Caco-2 (cell line): ENCODE measurements at regions not wholly inside any gene's neighbourhood (a gene's known extent, or its start where the extent isn't known, plus 50 kb on each side); places are given as distances from the start of the nearest gene placed in this dataset.

ENCODE experiments used
- BruUV-seq: library from RNA; stranded (reverse); fragments of 400-500 nt; replicated peaks from 2 replicates; lab custom pipeline; 2021; lab: Mats Ljungman, UMichigan
- CTCF ChIA-PET: fragments of 300-600 bp; sonication (Branson Sonifier 250); formaldehyde crosslinking; loops from one replicate; lab custom pipeline; 2022; ENCODE audit warnings: antibody characterized with exemption; lab: Charles Lee
- POLR2A ChIA-PET: fragments of 300-600 bp; sonication (Branson Sonifier 250); formaldehyde crosslinking; loops from one replicate; lab custom pipeline; 2022; ENCODE audit warnings: antibody characterized with exemption; lab: Charles Lee
- DNase-seq, 2 experiments: peaks; one replicate each; pipeline versions ENCODE4 v3.0.0 to v3.0.0-alpha.2; 2020 to 2022
- H3K27me3 ChIP-seq: replicated peaks from 2 replicates; pipeline ENCODE4 v1.6.0; 2011; ENCODE audit warnings: low read length; ENCODE audit not compliant: control insufficient read depth, insufficient read depth
- H3K36me3 ChIP-seq: 2 replicates; pipeline ENCODE4 v1.5.1; 2011; ENCODE audit warnings: low read length; ENCODE audit not compliant: control insufficient read depth, insufficient read depth
- H3K4me1 ChIP-seq: fragments of 250-450 bp; sonication (Bioruptor Pico); 2 replicates; pipeline ENCODE4 v1.5.1; 2020; ENCODE audit warnings: mild to moderate bottlenecking
- H3K4me3 ChIP-seq: 2 replicates; pipeline ENCODE4 v1.5.1; 2011; ENCODE audit warnings: low read depth, mild to moderate bottlenecking, control low read depth, low read length
- H3K9me3 ChIP-seq: fragments of 250-450 bp; sonication (Bioruptor Pico); 2 replicates; pipeline ENCODE4 v1.5.1; 2020; ENCODE audit warnings: mild to moderate bottlenecking, moderate library complexity
- H3K27ac Mint-ChIP-seq: one replicate; pipeline ENCODE4 v1.8.0; 2022; ENCODE audit warnings: mixed read lengths; ENCODE audit not compliant: unreplicated experiment
- H3K27me3 Mint-ChIP-seq: one replicate; pipeline ENCODE4 v1.8.0; 2022; ENCODE audit warnings: mixed read lengths; ENCODE audit not compliant: insufficient read depth, unreplicated experiment
- H3K36me3 Mint-ChIP-seq: one replicate; pipeline ENCODE4 v1.8.0; 2022; ENCODE audit warnings: mild to moderate bottlenecking, mixed read lengths; ENCODE audit not compliant: insufficient read depth, unreplicated experiment
- H3K4me1 Mint-ChIP-seq: one replicate; pipeline ENCODE4 v1.8.0; 2022; ENCODE audit warnings: low read depth, mixed read lengths; ENCODE audit not compliant: unreplicated experiment
- H3K4me3 Mint-ChIP-seq: one replicate; pipeline ENCODE4 v1.8.0; 2022; ENCODE audit warnings: mild to moderate bottlenecking, moderate library complexity, mixed read lengths; ENCODE audit not compliant: unreplicated experiment
- H3K9me3 Mint-ChIP-seq: one replicate; pipeline ENCODE4 v1.8.0; 2022; ENCODE audit warnings: mixed read lengths; ENCODE audit not compliant: unreplicated experiment
- CTCF ChIP-seq, 2 experiments: fragments of 200-600 bp in 1 of 2; IDR thresholded peaks; 1 replicate in 1 of 2; 2 replicates in 1 of 2; pipeline versions ENCODE4 v1.5.1 to v1.8.0; 2011 to 2022; ENCODE audit warnings: antibody characterized with exemption in 1 of 2, control low read depth in 1 of 2, inconsistent platforms in 1 of 2, low read depth in 1 of 2, low read length in 1 of 2, mild to moderate bottlenecking in 1 of 2, moderate library complexity in 1 of 2; ENCODE audit not compliant: insufficient read depth in 1 of 2, severe bottlenecking in 1 of 2, unreplicated experiment in 1 of 2
- intact Hi-C: fragments of 100-400 bp; cut with micrococcal nuclease; formaldehyde crosslinking; loops from one replicate; pipeline ENCODE4 v1.10.0; 2022; ENCODE audit not compliant: unreplicated experiment

DNA sequence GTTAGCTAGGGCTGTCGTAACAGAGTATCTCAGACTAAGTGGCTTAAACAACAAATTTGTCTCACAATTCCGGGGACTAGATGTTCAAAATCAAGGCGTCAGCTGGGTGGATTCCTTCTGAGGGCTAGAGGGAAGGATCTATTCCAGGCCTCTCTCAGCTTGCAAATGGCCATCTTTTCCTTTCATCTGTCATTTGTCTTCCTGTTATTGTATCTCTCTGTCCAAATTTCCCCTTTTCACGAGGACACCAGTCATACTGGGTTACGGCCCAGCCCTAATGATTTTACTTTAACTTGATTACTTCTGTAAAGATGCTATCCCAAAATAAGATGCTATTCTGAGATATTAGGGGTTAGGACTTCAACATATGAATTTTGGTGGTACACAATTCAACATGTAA, 119.0 kb upstream of the CPSF6 start:
- H3K9me3 ChIP-seq, result no peaks in the 10 kb centered on the region
- no peaks in the 10 kb centered on the region for H3K4me1 Mint-ChIP-seq
- H3K4me3 Mint-ChIP-seq, result no peak overlapping the region
- no peaks in the 10 kb centered on the region for H3K36me3 Mint-ChIP-seq
- H3K4me3 ChIP-seq, result no peak overlapping the region
- no peaks in the 10 kb centered on the region for H3K9me3 Mint-ChIP-seq
- H3K36me3 ChIP-seq, result no peaks in the 10 kb centered on the region
- intact Hi-C loops, result no loop called here
- H3K4me1 ChIP-seq, result peaks cover 6% of the 10 kb centered on the region
- no peak for DNase-seq
- ChIA-PET POLR2A (no interaction called here), CTCF (no interaction called here)
- no peak for TF ChIP-seq CTCF (IDR thresholded peaks at IDR 0.05; ENCODE audit: insufficient read depth in 1 of 2, low read depth in 1 of 2, low read length in 1 of 2, severe bottlenecking in 1 of 2, unreplicated experiment in 1 of 2)
- H3K27ac Mint-ChIP-seq, result no peak overlapping the region
- no TSS peak for BruUV-seq
- no peaks in the 10 kb centered on the region for H3K27me3 Mint-ChIP-seq
- H3K27me3 ChIP-seq, result no peaks in the 10 kb centered on the region

DNA sequence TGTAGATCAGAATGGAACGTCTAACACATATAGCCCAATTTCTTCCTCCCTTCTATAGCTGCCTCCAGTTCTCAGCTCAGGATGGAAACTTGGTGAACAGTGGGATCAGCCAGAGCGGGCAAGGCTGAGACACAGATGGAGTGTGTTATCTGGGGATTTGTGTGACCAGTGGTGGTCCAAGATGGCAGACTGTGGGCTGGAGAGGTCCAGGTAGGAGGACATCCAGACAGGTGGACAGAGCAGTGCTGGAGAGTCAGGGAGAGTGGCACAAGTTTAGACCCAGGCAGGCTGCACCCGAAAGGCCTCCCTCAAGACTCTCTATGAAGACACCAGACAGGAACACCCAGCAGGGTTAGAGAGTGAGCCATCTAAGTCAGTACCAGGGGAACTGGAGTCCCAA, 116.1 kb upstream of the CPSF6 start:
- Histone ChIP-seq H3K9me3 (no peaks in the 10 kb centered on the region), H3K27me3 (no peaks in the 10 kb centered on the region), H3K4me1 (peaks cover 6% of the 10 kb centered on the region), H3K36me3 (no peaks in the 10 kb centered on the region), H3K4me3 (no peak overlapping the region)
- no peak for DNase-seq
- H3K36me3 Mint-ChIP-seq, result no peaks in the 10 kb centered on the region
- TF ChIP-seq CTCF (IDR thresholded peaks at IDR 0.05; ENCODE audit: insufficient read depth in 1 of 2, low read depth in 1 of 2, low read length in 1 of 2, severe bottlenecking in 1 of 2, unreplicated experiment in 1 of 2), result no peak
- no TSS peak for BruUV-seq
- POLR2A ChIA-PET, result no interaction called here
- no peaks in the 10 kb centered on the region for H3K4me1 Mint-ChIP-seq
- H3K27me3 Mint-ChIP-seq, result no peaks in the 10 kb centered on the region
- CTCF ChIA-PET, result no interaction called here
- no peak overlapping the region for H3K4me3 Mint-ChIP-seq
- no peaks in the 10 kb centered on the region for H3K9me3 Mint-ChIP-seq
- intact Hi-C loops, result no loop called here
- no peak overlapping the region for H3K27ac Mint-ChIP-seq

- peaks cover 6% of the 10 kb centered on the region for H3K4me1 ChIP-seq
- Mint-ChIP-seq H3K9me3 (no peaks in the 10 kb centered on the region), H3K36me3 (no peaks in the 10 kb centered on the region), H3K27me3 (no peaks in the 10 kb centered on the region), H3K4me3 (no peak overlapping the region), H3K27ac (no peak overlapping the region), H3K4me1 (no peaks in the 10 kb centered on the region)
- H3K36me3 ChIP-seq, result no peaks in the 10 kb centered on the region
- POLR2A ChIA-PET, result no interaction called here
- no peak for TF ChIP-seq CTCF (IDR thresholded peaks at IDR 0.05; ENCODE audit: insufficient read depth in 1 of 2, low read depth in 1 of 2, low read length in 1 of 2, severe bottlenecking in 1 of 2, unreplicated experiment in 1 of 2)
- H3K27me3 ChIP-seq, result no peaks in the 10 kb centered on the region
- no peak for DNase-seq
- H3K4me3 ChIP-seq, result no peak overlapping the region
- H3K9me3 ChIP-seq, result no peaks in the 10 kb centered on the region
- CTCF ChIA-PET, result no interaction called here
- intact Hi-C loops, result no loop called here
- BruUV-seq, result no TSS peak
Measured at GRCh38 chr12:69123919-69124638, 115.3 kb upstream of the CPSF6 start.
